ENCODE measurements at regions not wholly inside any gene's neighbourhood (a gene's known extent, or its start where the extent isn't known, plus 50 kb on each side); places are given as distances from the start of the nearest gene placed in this dataset.

- TF ChIP-seq, protein P1, sequence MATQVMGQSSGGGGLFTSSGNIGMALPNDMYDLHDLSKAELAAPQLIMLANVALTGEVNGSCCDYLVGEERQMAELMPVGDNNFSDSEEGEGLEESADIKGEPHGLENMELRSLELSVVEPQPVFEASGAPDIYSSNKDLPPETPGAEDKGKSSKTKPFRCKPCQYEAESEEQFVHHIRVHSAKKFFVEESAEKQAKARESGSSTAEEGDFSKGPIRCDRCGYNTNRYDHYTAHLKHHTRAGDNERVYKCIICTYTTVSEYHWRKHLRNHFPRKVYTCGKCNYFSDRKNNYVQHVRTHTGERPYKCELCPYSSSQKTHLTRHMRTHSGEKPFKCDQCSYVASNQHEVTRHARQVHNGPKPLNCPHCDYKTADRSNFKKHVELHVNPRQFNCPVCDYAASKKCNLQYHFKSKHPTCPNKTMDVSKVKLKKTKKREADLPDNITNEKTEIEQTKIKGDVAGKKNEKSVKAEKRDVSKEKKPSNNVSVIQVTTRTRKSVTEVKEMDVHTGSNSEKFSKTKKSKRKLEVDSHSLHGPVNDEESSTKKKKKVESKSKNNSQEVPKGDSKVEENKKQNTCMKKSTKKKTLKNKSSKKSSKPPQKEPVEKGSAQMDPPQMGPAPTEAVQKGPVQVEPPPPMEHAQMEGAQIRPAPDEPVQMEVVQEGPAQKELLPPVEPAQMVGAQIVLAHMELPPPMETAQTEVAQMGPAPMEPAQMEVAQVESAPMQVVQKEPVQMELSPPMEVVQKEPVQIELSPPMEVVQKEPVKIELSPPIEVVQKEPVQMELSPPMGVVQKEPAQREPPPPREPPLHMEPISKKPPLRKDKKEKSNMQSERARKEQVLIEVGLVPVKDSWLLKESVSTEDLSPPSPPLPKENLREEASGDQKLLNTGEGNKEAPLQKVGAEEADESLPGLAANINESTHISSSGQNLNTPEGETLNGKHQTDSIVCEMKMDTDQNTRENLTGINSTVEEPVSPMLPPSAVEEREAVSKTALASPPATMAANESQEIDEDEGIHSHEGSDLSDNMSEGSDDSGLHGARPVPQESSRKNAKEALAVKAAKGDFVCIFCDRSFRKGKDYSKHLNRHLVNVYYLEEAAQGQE (IDR thresholded peaks at IDR 0.05; ENCODE audit: unreplicated experiment) = no peak
- TF ChIP-seq ZNF331 (CRISPR knock-in tag; IDR thresholded peaks at IDR 0.05; ENCODE audit: low read depth) (no peak), STAT1 (IDR thresholded peaks at IDR 0.05; ENCODE audit: unreplicated experiment) (no peak)
- TF ChIP-seq, protein P2, sequence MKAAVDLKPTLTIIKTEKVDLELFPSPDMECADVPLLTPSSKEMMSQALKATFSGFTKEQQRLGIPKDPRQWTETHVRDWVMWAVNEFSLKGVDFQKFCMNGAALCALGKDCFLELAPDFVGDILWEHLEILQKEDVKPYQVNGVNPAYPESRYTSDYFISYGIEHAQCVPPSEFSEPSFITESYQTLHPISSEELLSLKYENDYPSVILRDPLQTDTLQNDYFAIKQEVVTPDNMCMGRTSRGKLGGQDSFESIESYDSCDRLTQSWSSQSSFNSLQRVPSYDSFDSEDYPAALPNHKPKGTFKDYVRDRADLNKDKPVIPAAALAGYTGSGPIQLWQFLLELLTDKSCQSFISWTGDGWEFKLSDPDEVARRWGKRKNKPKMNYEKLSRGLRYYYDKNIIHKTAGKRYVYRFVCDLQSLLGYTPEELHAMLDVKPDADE (IDR thresholded peaks at IDR 0.05) = no peak
Measured at GRCh38 chr10:108348215-108348614, 1183.7 kb upstream of the SORCS1 start (continued).

GRCh38 chr10:108346066-108346465, 1181.6 kb upstream of the SORCS1 start:
- H2AFZ ChIP-seq = no peak overlapping the region
- H3K4me3 Mint-ChIP-seq = no peak overlapping the region
- DNase-seq (ENCODE audit: low spot score) (no peak), ATAC-seq (no peak)
- H3K27ac ChIP-seq (ENCODE audit: low read depth) = no peak overlapping the region
- no peaks in the 10 kb centered on the region for H3K27me3 ChIP-seq (ENCODE audit: insufficient read depth)
- no peaks in the 10 kb centered on the region for H3K79me2 ChIP-seq (replicated peaks; ENCODE audit: insufficient read depth)
- peaks cover 6% of the 10 kb centered on the region; the same call in 2 of the 3 replicates for H3K4me1 Mint-ChIP-seq
- no peaks in the 10 kb centered on the region for H3K36me3 Mint-ChIP-seq (ENCODE audit: low read depth)
- no peak overlapping the region for H3K27ac Mint-ChIP-seq
- no peak overlapping the region for H3K4me2 ChIP-seq
- no peak overlapping the region for H3K4me3 ChIP-seq
- H3K9me3 Mint-ChIP-seq = no peaks in the 10 kb centered on the region; the same call in 2 of the 3 replicates
- no peaks in the 10 kb centered on the region for H3F3A ChIP-seq (replicated peaks; ENCODE audit: low read depth)
- no peaks in the 10 kb centered on the region for H3K4me1 ChIP-seq (ENCODE audit: insufficient read depth)
- H3K36me3 ChIP-seq (ENCODE audit: insufficient read depth) = no peaks in the 10 kb centered on the region
- no peaks in the 10 kb centered on the region for H3K27me3 Mint-ChIP-seq (ENCODE audit: insufficient read depth, low read depth, poor library complexity)
- TF ChIP-seq POLR2AphosphoS5 (IDR thresholded peaks at IDR 0.05; ENCODE audit: low read depth) = no peak
- TF ChIP-seq CREB1 (CRISPR knock-in tag; IDR thresholded peaks at IDR 0.05; ENCODE audit: low read depth) = no peak
- no peak for TF ChIP-seq EZH2phosphoT487 (IDR thresholded peaks at IDR 0.05; ENCODE audit: unreplicated experiment)
- TF ChIP-seq STAT1 (IDR thresholded peaks at IDR 0.05; ENCODE audit: unreplicated experiment) = no peak
- no peak for TF ChIP-seq CTCF (conservative IDR thresholded peaks at IDR 0.05; ENCODE audit: low read depth in 2 of 2)
- TF ChIP-seq ZNF331 (CRISPR knock-in tag; IDR thresholded peaks at IDR 0.05; ENCODE audit: low read depth) = no peak
- TF ChIP-seq NANOG (IDR thresholded peaks at IDR 0.05; ENCODE audit: borderline replicate concordance) = no peak
- no peak for TF ChIP-seq EZH2 (IDR thresholded peaks at IDR 0.05; ENCODE audit: low read depth, unreplicated experiment)
- TF ChIP-seq, protein P1 (IDR thresholded peaks at IDR 0.05; ENCODE audit: unreplicated experiment) = no peak
- no peak for TF ChIP-seq JUNB (IDR thresholded peaks at IDR 0.05; ENCODE audit: unreplicated experiment)
- H3K9me2 ChIP-seq (ENCODE audit: insufficient read depth) = no peaks in the 10 kb centered on the region
- H4K20me1 ChIP-seq (replicated peaks; ENCODE audit: insufficient read depth) = no peaks in the 10 kb centered on the region

All from GM23338 (cell line).